Central memory CD8-positive, alpha-beta T cell (primary cell): ENCODE measurements at regions not wholly inside any gene's neighbourhood (a gene's known extent, or its start where the extent isn't known, plus 50 kb on each side); places are given as distances from the start of the nearest gene placed in this dataset.

Experiments
- ATAC-seq: fragments of 150-1000 bp; cut with Tn5 transposase; replicated peaks from 2 replicates; pipeline ENCODE4 v1.10.0; 2022; ENCODE audit warnings: mild to moderate bottlenecking, moderate FRiP score, moderate number of reproducible peaks; ENCODE audit not compliant: poor library complexity, severe bottlenecking; ENCODE audit errors: extremely low read depth
- DNase-seq, 2 donors: peaks; one replicate each; pipeline ENCODE4 v3.0.0; 2021; ENCODE audit warnings: low spot score in 2 of 2
- H3K27ac Mint-ChIP-seq: one replicate; pipeline ENCODE4 v1.8.0; 2022; ENCODE audit warnings: low read depth, mild to moderate bottlenecking, moderate library complexity, mixed read lengths
- H3K27me3 Mint-ChIP-seq: one replicate; pipeline ENCODE4 v1.8.0; 2022; ENCODE audit warnings: mixed read lengths
- H3K36me3 Mint-ChIP-seq: one replicate; pipeline ENCODE4 v1.8.0; 2022; ENCODE audit warnings: mild to moderate bottlenecking, moderate library complexity, mixed read lengths; ENCODE audit not compliant: insufficient read depth
- H3K4me1 Mint-ChIP-seq: one replicate; pipeline ENCODE4 v1.8.0; 2022; ENCODE audit warnings: mixed read lengths
- H3K4me3 Mint-ChIP-seq: one replicate; pipeline ENCODE4 v1.8.0; 2022; ENCODE audit warnings: mild to moderate bottlenecking, moderate library complexity, mixed read lengths
- H3K9me3 Mint-ChIP-seq: one replicate; pipeline ENCODE4 v1.8.0; 2022; ENCODE audit warnings: mixed read lengths

DNA sequence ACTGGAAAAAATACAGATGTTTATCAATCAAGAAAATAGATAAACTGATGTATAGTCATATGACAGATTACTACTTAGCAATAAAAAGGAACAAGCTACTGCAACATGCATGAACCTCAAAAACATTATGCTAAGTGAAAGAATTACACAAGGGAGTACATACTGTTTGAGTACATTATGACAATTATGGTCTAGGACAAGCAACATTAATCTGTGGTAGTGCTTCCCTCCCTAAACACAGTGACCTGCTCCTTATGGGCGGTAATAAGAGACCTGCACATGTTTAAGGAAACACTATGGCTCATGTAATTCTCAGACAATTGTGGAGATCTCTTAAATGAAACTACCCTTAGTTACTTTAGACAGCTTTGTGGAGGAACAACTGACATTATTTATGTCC lies 421.2 kb upstream of the FBXO33 start:
- Mint-ChIP-seq H3K36me3 (no peaks in the 10 kb centered on the region), H3K27ac (no peak overlapping the region), H3K4me3 (no peak overlapping the region), H3K27me3 (no peaks in the 10 kb centered on the region), H3K4me1 (no peaks in the 10 kb centered on the region), H3K9me3 (no peaks in the 10 kb centered on the region)
- DNase-seq (no peak), ATAC-seq (no peak)

DNA sequence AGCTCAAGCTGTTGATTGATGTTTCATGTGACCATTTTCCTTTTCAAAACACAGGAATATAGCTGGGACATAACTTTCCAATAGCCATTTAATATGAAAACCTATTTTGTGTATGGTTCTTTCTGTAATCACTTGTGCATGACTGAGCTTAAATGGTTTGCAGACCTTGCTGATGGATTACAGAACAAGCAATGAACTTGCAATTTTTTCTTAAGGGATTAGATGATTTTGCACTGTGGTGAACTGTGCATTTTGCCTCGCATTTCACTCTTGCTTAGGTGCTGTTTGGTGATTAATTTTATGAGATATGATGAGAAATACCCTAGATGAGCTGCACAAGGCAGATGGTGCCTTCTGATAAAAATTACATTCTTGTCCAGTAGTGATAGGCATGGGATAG lies 419.0 kb upstream of the FBXO33 start:
- no peak for DNase-seq
- Mint-ChIP-seq H3K27ac (no peak overlapping the region), H3K27me3 (no peaks in the 10 kb centered on the region), H3K4me1 (no peaks in the 10 kb centered on the region), H3K36me3 (no peaks in the 10 kb centered on the region), H3K9me3 (no peaks in the 10 kb centered on the region), H3K4me3 (no peak overlapping the region)
- ATAC-seq: no peak

DNA sequence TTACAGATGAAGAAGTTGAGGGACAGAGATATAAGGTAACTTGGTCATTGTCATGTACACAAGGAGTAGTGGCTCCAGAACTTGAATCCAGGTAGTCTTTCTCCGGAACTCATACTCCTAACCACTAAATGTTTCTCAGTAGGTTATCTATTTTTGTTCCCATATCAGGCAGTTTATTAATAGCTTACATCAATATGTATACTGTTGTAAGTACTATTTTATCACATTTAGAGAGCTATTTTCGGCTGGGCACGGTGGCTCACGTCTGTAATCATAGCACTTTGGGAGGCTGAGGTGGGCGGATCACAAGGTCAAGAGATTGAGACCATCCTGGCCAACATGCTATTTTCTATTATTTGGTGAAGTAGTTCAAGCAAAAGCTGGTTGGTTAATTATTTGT lies 415.6 kb upstream of the FBXO33 start:
- H3K27me3 Mint-ChIP-seq: no peaks in the 10 kb centered on the region
- H3K27ac Mint-ChIP-seq: no peak overlapping the region
- ATAC-seq: no peak
- H3K4me1 Mint-ChIP-seq: no peaks in the 10 kb centered on the region
- DNase-seq: no peak
- no peaks in the 10 kb centered on the region for H3K36me3 Mint-ChIP-seq
- no peak overlapping the region for H3K4me3 Mint-ChIP-seq
- no peaks in the 10 kb centered on the region for H3K9me3 Mint-ChIP-seq

DNA sequence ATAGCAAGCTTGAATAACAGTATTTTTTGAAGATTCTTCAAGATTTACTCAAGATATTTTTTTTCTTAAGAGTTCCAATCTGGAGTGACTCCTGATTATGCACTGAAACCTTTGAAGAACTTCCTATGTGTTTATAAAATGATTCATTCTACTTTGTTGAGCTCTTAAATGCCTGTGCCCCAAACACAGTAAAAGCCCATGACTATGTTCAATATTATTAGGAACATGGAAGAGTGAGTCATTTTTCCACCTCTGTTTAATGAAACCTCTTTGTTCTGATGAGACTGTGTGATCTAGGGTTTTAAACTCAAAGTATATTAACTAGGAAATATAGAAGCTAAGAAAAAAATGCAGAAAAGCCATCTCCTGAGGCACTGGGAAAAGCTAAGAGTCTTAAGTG lies 415.0 kb upstream of the FBXO33 start:
- H3K4me1 Mint-ChIP-seq: no peaks in the 10 kb centered on the region
- ATAC-seq: no peak

DNA sequence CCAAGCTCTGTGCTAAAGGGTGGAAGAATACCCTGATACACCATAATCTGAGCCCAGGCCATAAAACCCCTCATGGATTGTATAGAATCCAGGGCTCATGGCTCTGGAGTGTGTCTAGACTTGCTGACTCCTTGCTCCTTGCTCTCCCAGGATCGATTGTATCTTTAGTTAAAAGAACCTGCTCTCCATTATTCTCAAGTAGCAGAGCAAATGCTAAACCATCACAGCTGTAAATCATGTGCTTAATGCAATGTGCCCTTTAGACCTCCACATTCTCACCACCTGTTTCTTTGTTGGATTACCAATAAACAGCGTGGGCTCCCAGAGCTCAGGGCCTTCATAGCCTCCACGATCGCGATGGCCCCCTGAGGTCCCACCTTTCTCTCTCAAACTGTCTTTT lies 411.6 kb upstream of the FBXO33 start:
- H3K27ac Mint-ChIP-seq: no peak overlapping the region
- H3K4me1 Mint-ChIP-seq: no peaks in the 10 kb centered on the region
- no peak for ATAC-seq
- no peaks in the 10 kb centered on the region for H3K36me3 Mint-ChIP-seq
- peaks cover 6% of the 10 kb centered on the region for H3K9me3 Mint-ChIP-seq
- H3K27me3 Mint-ChIP-seq: no peaks in the 10 kb centered on the region
- H3K4me3 Mint-ChIP-seq: no peak overlapping the region
- DNase-seq: no peak

More for the DNA sequence above, 415.0 kb upstream of the FBXO33 start:
- DNase-seq: no peak
- H3K4me3 Mint-ChIP-seq: no peak overlapping the region
- H3K27me3 Mint-ChIP-seq: no peaks in the 10 kb centered on the region
- no peaks in the 10 kb centered on the region for H3K36me3 Mint-ChIP-seq
- H3K27ac Mint-ChIP-seq: no peak overlapping the region
- H3K9me3 Mint-ChIP-seq: no peaks in the 10 kb centered on the region

DNA sequence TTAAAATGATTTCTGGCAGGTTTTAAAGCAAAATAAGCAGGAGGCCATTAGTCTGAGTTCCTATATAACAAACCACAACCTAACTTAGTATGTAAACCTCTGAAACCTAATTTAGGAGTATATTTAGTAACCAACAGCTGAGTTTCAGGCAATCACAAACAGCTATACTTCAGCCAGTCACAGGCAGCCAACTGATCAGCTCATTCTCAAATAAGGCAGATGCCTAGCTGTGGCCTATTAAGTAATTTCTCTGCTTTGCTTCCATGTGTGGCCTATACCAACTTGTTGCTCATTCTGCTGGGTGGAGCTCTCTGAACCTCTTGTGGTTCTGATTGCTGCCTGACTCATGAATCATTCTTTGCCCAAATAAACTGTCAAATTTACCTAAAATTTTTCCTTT lies 408.9 kb upstream of the FBXO33 start:
- no peaks in the 10 kb centered on the region for H3K27me3 Mint-ChIP-seq
- no peak overlapping the region for H3K4me3 Mint-ChIP-seq
- DNase-seq (no peak), ATAC-seq (no peak)
- H3K27ac Mint-ChIP-seq: no peak overlapping the region
- H3K4me1 Mint-ChIP-seq: no peaks in the 10 kb centered on the region
- peaks cover 6% of the 10 kb centered on the region for H3K9me3 Mint-ChIP-seq
- no peaks in the 10 kb centered on the region for H3K36me3 Mint-ChIP-seq

DNA sequence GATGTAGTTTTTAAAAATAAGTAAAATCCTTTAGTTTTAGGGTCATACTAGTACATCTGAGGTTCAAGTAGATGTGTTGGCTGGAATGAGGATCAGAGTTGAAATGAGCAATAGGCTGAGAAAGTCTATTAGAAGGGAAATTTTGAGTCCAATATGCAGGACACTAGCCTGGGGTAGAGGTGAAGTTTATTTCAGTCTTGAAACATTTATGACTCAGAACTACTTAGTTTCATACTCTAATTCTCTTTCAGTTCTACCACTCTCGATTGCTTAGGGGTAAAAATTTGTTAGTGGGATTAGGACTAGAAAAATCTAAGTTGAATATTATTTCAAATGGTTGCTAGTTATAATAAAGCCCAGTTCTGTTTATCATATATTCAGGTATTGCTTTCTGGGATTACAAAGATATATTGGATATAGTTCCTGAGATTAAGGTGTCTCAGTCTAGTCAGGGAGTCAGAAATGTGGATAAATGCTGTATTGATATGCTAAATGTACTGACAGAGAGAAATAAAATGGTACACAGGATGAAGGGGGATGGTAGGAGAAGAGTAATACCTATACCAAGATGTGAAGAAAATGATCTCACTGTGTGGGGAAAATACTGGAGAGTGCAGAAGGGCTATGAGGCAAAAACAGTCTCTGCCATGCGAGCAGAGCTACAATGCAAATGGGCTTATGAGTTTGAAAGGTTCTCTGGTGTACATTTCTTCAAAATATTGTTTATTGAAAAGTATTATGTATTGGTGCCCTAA lies 395.8 kb upstream of the FBXO33 start:
- DNase-seq (no peak), ATAC-seq (no peak)
- Mint-ChIP-seq H3K36me3 (no peaks in the 10 kb centered on the region), H3K4me1 (no peaks in the 10 kb centered on the region), H3K27ac (no peak overlapping the region), H3K27me3 (no peaks in the 10 kb centered on the region), H3K9me3 (peaks cover 9% of the 10 kb centered on the region), H3K4me3 (no peak overlapping the region)

DNA sequence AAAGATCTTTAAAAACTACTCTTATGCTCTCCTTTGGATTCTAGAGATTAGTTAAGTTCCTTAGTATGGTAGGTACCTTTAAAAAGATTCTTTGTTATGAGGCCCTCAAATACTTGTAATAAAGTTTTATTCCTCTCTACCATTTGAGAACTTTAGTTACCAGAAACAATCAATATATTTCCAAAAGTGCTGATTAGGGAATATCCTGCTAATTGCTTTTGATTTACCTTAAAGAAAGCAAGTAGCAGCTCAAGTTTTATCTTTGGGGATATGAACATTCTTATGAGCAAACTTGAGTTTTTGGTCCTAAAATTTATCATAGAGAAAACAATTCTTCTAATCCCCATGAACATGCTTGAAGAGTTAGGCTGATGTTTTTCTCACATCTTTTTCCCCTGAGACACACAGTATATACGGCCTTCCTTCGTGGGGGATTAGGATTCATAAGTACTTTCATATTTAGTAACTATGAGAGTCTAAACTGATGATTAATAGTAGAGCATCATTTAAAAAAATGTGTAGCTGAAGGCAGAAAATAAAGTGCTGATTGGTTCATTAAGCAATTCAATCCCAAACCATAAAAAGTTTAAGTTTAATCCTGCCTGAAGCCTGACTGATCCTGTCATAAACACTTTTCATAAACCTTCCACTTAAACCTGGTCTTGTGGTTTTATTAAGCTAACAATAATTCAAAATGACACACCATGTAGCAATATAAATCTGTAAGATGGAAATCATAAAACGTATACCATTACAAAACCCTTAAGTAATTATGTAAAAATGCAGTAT lies 380.5 kb upstream of the FBXO33 start:
- no peaks in the 10 kb centered on the region for H3K27me3 Mint-ChIP-seq
- H3K4me1 Mint-ChIP-seq: no peaks in the 10 kb centered on the region
- H3K9me3 Mint-ChIP-seq: peaks cover 10% of the 10 kb centered on the region
- no peak overlapping the region for H3K4me3 Mint-ChIP-seq
- DNase-seq (no peak), ATAC-seq (no peak)
- H3K27ac Mint-ChIP-seq: no peak overlapping the region
- H3K36me3 Mint-ChIP-seq: no peaks in the 10 kb centered on the region

DNA sequence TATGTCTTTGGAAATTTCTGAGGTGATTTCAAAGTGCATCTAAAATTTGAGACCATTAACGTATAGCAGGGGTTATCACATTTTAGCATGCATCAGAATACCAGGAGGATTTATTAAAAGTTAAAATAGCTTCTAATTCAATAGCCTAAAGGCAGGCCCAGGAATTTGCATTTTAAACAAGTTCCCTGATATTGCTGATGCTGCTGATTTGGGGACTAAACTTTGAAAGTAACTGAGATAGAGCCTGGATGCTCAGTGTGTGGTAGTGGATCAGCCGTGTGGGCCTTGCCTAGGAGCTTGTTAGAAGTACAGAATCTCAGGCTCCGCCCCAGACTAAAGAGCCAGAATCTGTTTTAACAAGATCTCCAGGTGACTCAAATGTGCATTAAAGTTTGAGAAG lies 375.0 kb upstream of the FBXO33 start:
- Mint-ChIP-seq H3K36me3 (no peaks in the 10 kb centered on the region), H3K27ac (no peak overlapping the region), H3K4me3 (no peak overlapping the region), H3K4me1 (no peaks in the 10 kb centered on the region), H3K9me3 (peaks cover 5% of the 10 kb centered on the region), H3K27me3 (no peaks in the 10 kb centered on the region)
- ATAC-seq: no peak
- no peak for DNase-seq

DNA sequence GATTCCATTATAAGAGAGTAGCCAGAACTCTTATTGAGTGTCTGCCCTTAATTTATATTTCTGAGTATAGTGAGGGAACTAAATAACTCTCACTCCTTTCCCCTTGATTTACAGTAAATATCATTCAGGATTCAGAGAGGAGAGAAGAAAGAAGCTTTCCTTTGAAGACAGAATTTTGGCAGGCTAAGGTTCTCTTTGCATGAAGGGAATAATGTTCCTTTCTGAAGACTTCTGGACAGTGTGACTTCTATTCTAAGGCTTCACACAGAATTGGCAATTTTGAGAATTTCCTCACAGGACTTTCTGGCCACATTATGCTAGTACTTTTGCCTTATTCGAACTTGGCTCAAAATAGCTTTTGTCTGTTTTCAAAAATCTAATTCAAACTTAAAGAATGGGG lies 352.2 kb upstream of the FBXO33 start:
- Mint-ChIP-seq H3K4me1 (no peaks in the 10 kb centered on the region), H3K36me3 (no peaks in the 10 kb centered on the region), H3K4me3 (no peak overlapping the region), H3K27ac (no peak overlapping the region), H3K27me3 (no peaks in the 10 kb centered on the region), H3K9me3 (no peaks in the 10 kb centered on the region)
- ATAC-seq (no peak), DNase-seq (no peak)

DNA sequence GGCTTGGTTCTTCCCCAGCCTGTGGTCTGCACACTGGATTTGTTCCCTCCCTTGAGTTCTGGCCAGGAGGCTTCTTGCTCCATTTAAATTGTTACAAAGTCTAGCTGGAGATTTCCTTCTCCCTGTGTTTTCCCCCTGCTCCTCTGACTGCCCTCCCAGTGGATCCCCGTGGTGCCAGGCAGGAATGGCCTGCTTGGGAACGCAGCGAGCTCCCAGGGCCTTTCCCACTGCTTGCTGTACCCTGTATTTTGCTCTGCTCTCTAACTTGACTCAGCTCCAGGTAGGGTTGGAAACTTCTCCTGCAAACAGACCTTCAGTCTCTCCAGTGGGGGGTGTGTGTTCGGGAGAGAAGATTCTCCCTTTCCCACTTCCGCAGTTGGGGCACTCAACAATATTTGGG lies 349.2 kb upstream of the FBXO33 start:
- H3K4me1 Mint-ChIP-seq: no peaks in the 10 kb centered on the region
- H3K4me3 Mint-ChIP-seq: no peak overlapping the region
- H3K36me3 Mint-ChIP-seq: no peaks in the 10 kb centered on the region
- H3K27me3 Mint-ChIP-seq: no peaks in the 10 kb centered on the region
- no peak overlapping the region for H3K27ac Mint-ChIP-seq
- ATAC-seq: no peak
- H3K9me3 Mint-ChIP-seq: peaks cover 12% of the 10 kb centered on the region
- no peak for DNase-seq

DNA sequence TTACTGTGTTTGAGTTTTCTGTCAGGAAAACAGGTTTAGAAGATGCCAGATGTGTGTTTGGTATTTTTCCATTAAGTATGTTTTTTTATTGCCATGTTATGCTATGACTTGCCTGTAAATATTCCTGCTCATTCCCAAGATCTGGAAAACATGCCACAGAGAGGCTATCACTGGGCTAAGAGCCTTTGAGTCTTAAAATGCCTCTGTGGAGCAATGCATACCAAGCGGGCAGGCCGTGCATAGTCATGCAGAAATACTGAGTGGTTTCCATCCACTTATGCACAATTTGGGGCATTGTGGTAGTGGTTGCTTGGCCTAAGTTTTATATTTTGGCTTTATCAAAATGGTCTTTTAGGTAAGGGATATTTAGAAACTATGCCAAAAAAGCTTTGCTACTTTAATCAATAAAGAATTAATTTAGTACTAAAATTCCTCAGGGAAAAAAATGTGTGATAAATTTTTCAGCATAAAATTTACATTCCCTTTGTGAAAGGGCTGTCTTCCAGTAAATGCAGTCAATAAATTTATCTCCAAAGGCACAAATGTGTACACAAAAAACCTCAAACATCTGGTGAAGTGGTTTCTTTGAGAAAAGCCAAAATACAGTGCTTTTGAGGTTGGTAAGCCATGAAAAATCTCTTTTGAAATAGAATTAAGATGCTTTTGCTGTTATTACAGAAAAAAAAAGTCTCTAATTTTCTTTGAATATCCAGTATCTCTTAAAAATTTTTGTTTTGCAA lies 341.3 kb upstream of the FBXO33 start:
- ATAC-seq: no peak

DNA sequence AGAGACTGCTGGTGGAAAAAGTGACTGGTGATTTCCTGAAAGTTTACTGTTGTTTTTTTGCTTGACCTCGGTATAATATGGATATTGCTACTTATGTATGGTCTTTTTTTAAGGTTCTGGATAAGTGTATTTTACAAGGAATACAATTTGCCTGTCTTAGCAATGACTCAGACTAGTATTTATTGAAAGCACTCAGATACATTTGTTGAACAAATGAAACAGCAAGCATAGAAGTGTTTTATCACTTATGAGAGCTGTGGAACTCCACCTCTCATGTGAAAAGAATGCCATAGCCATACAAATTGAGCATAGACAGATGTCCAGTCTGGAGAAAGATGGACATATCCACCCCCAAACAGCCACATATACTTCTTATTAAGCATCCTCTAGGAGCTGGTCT lies 340.4 kb upstream of the FBXO33 start:
- Mint-ChIP-seq H3K9me3 (peaks cover 7% of the 10 kb centered on the region), H3K36me3 (no peaks in the 10 kb centered on the region), H3K4me1 (no peaks in the 10 kb centered on the region), H3K4me3 (no peak overlapping the region), H3K27ac (no peak overlapping the region), H3K27me3 (no peaks in the 10 kb centered on the region)
- ATAC-seq (no peak), DNase-seq (no peak)

More for the DNA sequence above, 341.3 kb upstream of the FBXO33 start:
- Mint-ChIP-seq H3K27ac (no peak overlapping the region), H3K36me3 (no peaks in the 10 kb centered on the region), H3K4me3 (no peak overlapping the region), H3K9me3 (peaks cover 16% of the 10 kb centered on the region), H3K27me3 (no peaks in the 10 kb centered on the region), H3K4me1 (no peaks in the 10 kb centered on the region)
- DNase-seq: no peak
